H1 (cell line): ENCODE measurements at regions not wholly inside any gene's neighbourhood (a gene's known extent, or its start where the extent isn't known, plus 50 kb on each side); places are given as distances from the start of the nearest gene placed in this dataset.

Experiments
- CTCF ChIA-PET: fragments of 300-600 bp; sonication (Branson Sonifier 250); formaldehyde crosslinking; loops from one replicate; lab custom pipeline; 2021; ENCODE audit not compliant: partially characterized antibody; lab: Charles Lee
- POLR2A ChIA-PET: fragments of 300-600 bp; sonication (Branson Sonifier 250); formaldehyde crosslinking; loops from one replicate; lab custom pipeline; 2021; ENCODE audit warnings: inconsistent platforms; ENCODE audit not compliant: partially characterized antibody; lab: Charles Lee
- DNase-seq, 2 experiments: peaks; one replicate each; pipeline versions ENCODE4 v3.0.0 to v3.0.0-alpha.2; 2010 to 2022; ENCODE audit warnings: low spot score in 2 of 2, low read depth in 1 of 2, mixed read lengths in 1 of 2
- FAIRE-seq: peaks from 2 replicates; lab custom pipeline; 2011; peaks lifted over from hg19 to GRCh38; lab: Jason Lieb, UNC
- H2AFZ ChIP-seq: 2 replicates; pipeline ENCODE4 v1.8.1; 2012; ENCODE audit warnings: low read length, inconsistent platforms
- H2AK5ac ChIP-seq: 2 replicates; pipeline ENCODE4 v1.6.1; 2013; ENCODE audit warnings: low read depth, low read length
- H2BK120ac ChIP-seq: replicated peaks from 2 replicates; pipeline ENCODE3; 2013; ENCODE audit warnings: low read depth, low read length, inconsistent platforms
- H2BK12ac ChIP-seq: 2 replicates; pipeline ENCODE4 v1.6.1; 2013; ENCODE audit warnings: low read depth, low read length
- H2BK15ac ChIP-seq: 2 replicates; pipeline ENCODE4 v1.6.1; 2013; ENCODE audit warnings: low read length
- H2BK20ac ChIP-seq: 2 replicates; pipeline ENCODE4 v1.6.1; 2013; ENCODE audit warnings: low read length
- H2BK5ac ChIP-seq: 2 replicates; pipeline ENCODE4 v1.6.1; 2013; ENCODE audit warnings: low read depth, low read length
- H3K14ac ChIP-seq: 2 replicates; pipeline ENCODE4 v1.6.1; 2013; ENCODE audit warnings: inconsistent platforms; ENCODE audit not compliant: insufficient read length
- H3K18ac ChIP-seq: 2 replicates; pipeline ENCODE4 v1.6.1; 2013; ENCODE audit warnings: low read length; ENCODE audit errors: extremely low read depth
- H3K23ac ChIP-seq: 2 replicates; pipeline ENCODE4 v1.6.1; 2013; ENCODE audit warnings: inconsistent platforms; ENCODE audit not compliant: insufficient read length
- H3K23me2 ChIP-seq: 2 replicates; pipeline ENCODE4 v1.6.1; 2013; ENCODE audit warnings: low read depth, low read length
- H3K27ac ChIP-seq: 2 replicates; pipeline ENCODE4 v1.6.1; 2011; ENCODE audit warnings: low read depth, low read length, inconsistent platforms
- H3K27me3 ChIP-seq, 4 experiments: replicated peaks in 1 of 4; 1 replicate in 1 of 4; 2 replicates in 3 of 4; pipeline versions ENCODE4 v1.6.1 to v1.8.1; 2011 to 2013; ENCODE audit warnings: low read length in 3 of 4, mild to moderate bottlenecking in 3 of 4, inconsistent platforms in 2 of 4, mixed read lengths in 2 of 4, moderate library complexity in 1 of 4; ENCODE audit not compliant: control insufficient read depth in 3 of 4, insufficient read depth in 3 of 4; ENCODE audit errors: extremely low read depth in 1 of 4
- H3K36me3 ChIP-seq, 4 experiments: 2 replicates each; pipeline versions ENCODE4 v1.6.1 to v1.8.1; 2011 to 2013; ENCODE audit warnings: mild to moderate bottlenecking in 4 of 4, low read length in 3 of 4, moderate library complexity in 2 of 4, control low read depth in 1 of 4, inconsistent platforms in 1 of 4; ENCODE audit not compliant: insufficient read depth in 4 of 4, control insufficient read depth in 2 of 4
- H3K4ac ChIP-seq: replicated peaks from 2 replicates; pipeline ENCODE3; 2013; ENCODE audit warnings: low read length, low read depth, mixed read lengths, inconsistent platforms; ENCODE audit not compliant: insufficient read length
- H3K4me1 ChIP-seq, 4 experiments: replicated peaks in 1 of 4; 1 replicate in 1 of 4; 2 replicates in 3 of 4; pipeline versions ENCODE4 v1.6.1 to v1.8.1; 2011 to 2013; ENCODE audit warnings: low read length in 3 of 4, inconsistent platforms in 2 of 4, mixed read lengths in 1 of 4; ENCODE audit not compliant: insufficient read depth in 4 of 4, control insufficient read depth in 3 of 4
- H3K4me2 ChIP-seq, 2 experiments: 2 replicates each; pipeline versions ENCODE4 v1.6.1 to v1.8.1; 2011 to 2013; ENCODE audit warnings: low read depth in 2 of 2, low read length in 2 of 2, control low read depth in 1 of 2, inconsistent platforms in 1 of 2, mild to moderate bottlenecking in 1 of 2; ENCODE audit not compliant: insufficient read depth in 1 of 2
- H3K4me3 ChIP-seq, 4 experiments: fragments of 200-600, 300-600 bp in 1 of 4; sonication (generic), shearing (Covaris generic), sonication (Bioruptor Twin) in 1 of 4; 2 replicates each; pipeline versions ENCODE4 v1.5.1 to v1.8.1; 2011 to 2016; ENCODE audit warnings: low read length in 4 of 4, low read depth in 3 of 4, control low read depth in 2 of 4, inconsistent platforms in 2 of 4, mild to moderate bottlenecking in 2 of 4, mixed read lengths in 1 of 4, moderate library complexity in 1 of 4; ENCODE audit not compliant: insufficient read depth in 2 of 4; ENCODE audit errors: extremely low read depth in 1 of 4
- H3K56ac ChIP-seq: replicated peaks from 2 replicates; pipeline ENCODE3; 2013; ENCODE audit warnings: low read depth, mild to moderate bottlenecking, mixed read lengths, low read length, inconsistent platforms; ENCODE audit not compliant: insufficient read length
- H3K79me1 ChIP-seq: 2 replicates; pipeline ENCODE4 v1.6.1; 2013; ENCODE audit warnings: low read depth, low read length, control low read depth
- H3K79me2 ChIP-seq, 2 experiments: 2 replicates each; pipeline versions ENCODE4 v1.6.1 to v1.8.1; 2012 to 2013; ENCODE audit warnings: low read length in 2 of 2, mild to moderate bottlenecking in 2 of 2, inconsistent platforms in 1 of 2; ENCODE audit not compliant: insufficient read depth in 2 of 2, control insufficient read depth in 1 of 2
- H3K9ac ChIP-seq, 4 experiments: replicated peaks in 1 of 4; 1 replicate in 1 of 4; 2 replicates in 3 of 4; pipeline versions ENCODE4 v1.6.1 to v1.8.1; 2011 to 2013; ENCODE audit warnings: low read depth in 3 of 4, low read length in 3 of 4, control low read depth in 2 of 4, mild to moderate bottlenecking in 2 of 4, moderate library complexity in 2 of 4, inconsistent platforms in 1 of 4; ENCODE audit errors: extremely low read depth in 1 of 4
- H3K9me3 ChIP-seq, 2 experiments: 2 replicates each; pipeline versions ENCODE4 v1.6.1 to v1.8.1; 2012 to 2013; ENCODE audit warnings: mild to moderate bottlenecking in 2 of 2, moderate library complexity in 2 of 2, control low read depth in 1 of 2, inconsistent platforms in 1 of 2, low read depth in 1 of 2, low read length in 1 of 2, mixed read lengths in 1 of 2; ENCODE audit not compliant: insufficient read depth in 2 of 2
- H4K20me1 ChIP-seq, 2 experiments: replicated peaks in 1 of 2; 2 replicates each; pipeline versions ENCODE3 to v1.8.1; 2011 to 2013; ENCODE audit warnings: inconsistent platforms in 2 of 2, low read length in 2 of 2, mild to moderate bottlenecking in 1 of 2; ENCODE audit not compliant: insufficient read depth in 2 of 2, control insufficient read depth in 1 of 2
- H4K5ac ChIP-seq: 2 replicates; pipeline ENCODE4 v1.6.1; 2013; ENCODE audit warnings: low read length, low read depth, mixed read lengths, inconsistent platforms; ENCODE audit not compliant: insufficient read length
- H4K8ac ChIP-seq: 2 replicates; pipeline ENCODE4 v1.8.0; 2013; ENCODE audit warnings: mild to moderate bottlenecking, moderate library complexity, low read length, inconsistent platforms; ENCODE audit not compliant: insufficient read depth; ENCODE audit errors: extremely low read depth
- H4K91ac ChIP-seq: replicated peaks from 2 replicates; pipeline ENCODE3; 2013; ENCODE audit warnings: low read length, mixed read lengths, inconsistent platforms; ENCODE audit not compliant: insufficient read length
- CBX5 ChIP-seq: fragments of 300-800, 300-1000 bp; sonication (generic); IDR thresholded peaks from 2 replicates; pipeline ENCODE4 v1.7.1; 2016; ENCODE audit warnings: antibody characterized with exemption, low read length, low read depth
- FOSL1 ChIP-seq: IDR thresholded peaks from 2 replicates; pipeline ENCODE4 v1.6.1; 2011; ENCODE audit warnings: mild to moderate bottlenecking, low read depth, low read length, moderate library complexity; ENCODE audit not compliant: insufficient read depth
- GABPA ChIP-seq: IDR thresholded peaks from 2 replicates; pipeline ENCODE4 v1.6.1; 2011; ENCODE audit warnings: mild to moderate bottlenecking, low read length, moderate library complexity, borderline replicate concordance; ENCODE audit not compliant: insufficient read depth
- GTF2F1 ChIP-seq: IDR thresholded peaks from 2 replicates; pipeline ENCODE4 v1.6.1; 2012; ENCODE audit warnings: low read depth, low read length, improper control_type of control experiment, borderline replicate concordance
- JUN ChIP-seq: IDR thresholded peaks from 2 replicates; pipeline ENCODE4 v1.6.1; 2011; ENCODE audit warnings: low read depth, mild to moderate bottlenecking, improper control_type of control experiment, low read length
- JUND ChIP-seq: IDR thresholded peaks from 2 replicates; pipeline ENCODE4 v1.6.1; 2011; ENCODE audit warnings: mild to moderate bottlenecking, improper control_type of control experiment, low read length
- NRF1 ChIP-seq: IDR thresholded peaks from 2 replicates; pipeline ENCODE4 v1.6.1; 2011; ENCODE audit warnings: mild to moderate bottlenecking, low read depth, low read length, improper control_type of control experiment
- POLR2A ChIP-seq, 2 experiments: IDR thresholded peaks; 1 replicate in 1 of 2; 2 replicates in 1 of 2; pipeline ENCODE4 v1.6.1; 2011; ENCODE audit warnings: low read depth in 2 of 2, low read length in 2 of 2, mild to moderate bottlenecking in 2 of 2; ENCODE audit errors: control extremely low read depth in 1 of 2
- RNF2 ChIP-seq: fragments of 200-900, 300-1000 bp; sonication (generic); IDR thresholded peaks from 2 replicates; pipeline ENCODE4 v1.7.1; 2016; ENCODE audit warnings: borderline replicate concordance, low read depth, mild to moderate bottlenecking, antibody characterized with exemption, low read length; ENCODE audit not compliant: poor library complexity, severe bottlenecking; ENCODE audit errors: missing control alignments
- RXRA ChIP-seq: IDR thresholded peaks from 2 replicates; pipeline ENCODE4 v1.6.1; 2011; ENCODE audit warnings: low read depth, mild to moderate bottlenecking, low read length, moderate library complexity; ENCODE audit not compliant: insufficient read depth
- ZNF274 ChIP-seq: IDR thresholded peaks from 2 replicates; pipeline ENCODE4 v1.7.0; 2012; ENCODE audit warnings: low read length, borderline replicate concordance; ENCODE audit errors: extremely low read depth

- TF ChIP-seq NRF1 (no peak), GTF2F1 (no peak)
Measured at GRCh38 chr4:64095398-64095797, 313.9 kb downstream of the TECRL start (continued).

GRCh38 chr4:64079316-64079715, 329.9 kb downstream of the TECRL start:
- no peak overlapping the region for H2AFZ ChIP-seq
- H2BK5ac ChIP-seq: no peak overlapping the region
- peaks cover 0 to 1% (median 0%) of the 10 kb centered on the region in 4 experiments; a peak in 1 of 7 replicates for H3K27me3 ChIP-seq
- H2AK5ac ChIP-seq: no peak overlapping the region
- H3K79me1 ChIP-seq: no peaks in the 10 kb centered on the region
- H2BK15ac ChIP-seq: no peak overlapping the region
- FAIRE-seq (no peak), DNase-seq (no peak)
- no peak overlapping the region for H4K8ac ChIP-seq
- H2BK120ac ChIP-seq: no peak overlapping the region
- H3K9me3 ChIP-seq: no peaks in the 10 kb centered on the region
- H3K79me2 ChIP-seq: no peaks in the 10 kb centered on the region
- H3K14ac ChIP-seq: no peak overlapping the region
- no peak overlapping the region for H3K23ac ChIP-seq
- H3K18ac ChIP-seq: no peak overlapping the region
- no peak overlapping the region for H3K9ac ChIP-seq
- H3K36me3 ChIP-seq: no peaks in the 10 kb centered on the region
- no peaks in the 10 kb centered on the region for H3K4me1 ChIP-seq
- H3K56ac ChIP-seq: no peak overlapping the region
- no peak overlapping the region for H2BK12ac ChIP-seq
- H3K23me2 ChIP-seq: no peaks in the 10 kb centered on the region
- ChIA-PET POLR2A (no interaction called here), CTCF (no interaction called here)
- no peak overlapping the region for H4K5ac ChIP-seq
- no peak overlapping the region for H3K4me2 ChIP-seq
- no peak overlapping the region for H3K27ac ChIP-seq
- no peak overlapping the region for H2BK20ac ChIP-seq
- no peak overlapping the region for H4K91ac ChIP-seq
- H3K4ac ChIP-seq: no peak overlapping the region
- no peaks in the 10 kb centered on the region for H4K20me1 ChIP-seq
- H3K4me3 ChIP-seq: no peak overlapping the region
- no peak for TF ChIP-seq JUN
- no peak for TF ChIP-seq RNF2
- TF ChIP-seq JUND: no peak
- TF ChIP-seq CBX5: no peak
- TF ChIP-seq GABPA: no peak
- TF ChIP-seq ZNF274: no peak
- TF ChIP-seq FOSL1: no peak
- TF ChIP-seq POLR2A (IDR thresholded peaks at IDR 0.05; ENCODE audit: control extremely low read depth in 1 of 2, low read depth in 2 of 2, low read length in 2 of 2): no peak
- TF ChIP-seq RXRA: no peak
